Ishikawa (cell line): ENCODE measurements at regions not wholly inside any gene's neighbourhood (a gene's known extent, or its start where the extent isn't known, plus 50 kb on each side); places are given as distances from the start of the nearest gene placed in this dataset.

Experiments
- CEBPB ChIP-seq: IDR thresholded peaks from 2 replicates; pipeline ENCODE4 v1.6.1; 2012
- CREB1 ChIP-seq: IDR thresholded peaks from 2 replicates; pipeline ENCODE4 v1.6.1; 2012; ENCODE audit warnings: low read depth
- EGR1 ChIP-seq: IDR thresholded peaks from 2 replicates; pipeline ENCODE4 v1.6.1; 2012
- EP300 ChIP-seq: IDR thresholded peaks from 2 replicates; pipeline ENCODE4 v1.6.1; 2012; ENCODE audit warnings: borderline replicate concordance
- FOXM1 ChIP-seq: IDR thresholded peaks from 2 replicates; pipeline ENCODE4 v1.6.1; 2012; ENCODE audit warnings: low read depth, borderline replicate concordance
- MAX ChIP-seq: IDR thresholded peaks from 2 replicates; pipeline ENCODE4 v1.6.1; 2012
- NFIC ChIP-seq: IDR thresholded peaks from 2 replicates; pipeline ENCODE4 v1.6.1; 2012
- RAD21 ChIP-seq: IDR thresholded peaks from 2 replicates; pipeline ENCODE4 v1.6.1; 2012; ENCODE audit warnings: low read depth
- REST ChIP-seq: IDR thresholded peaks from 2 replicates; pipeline ENCODE4 v1.6.1; 2012; ENCODE audit warnings: low read depth, mild to moderate bottlenecking
- TAF1 ChIP-seq: IDR thresholded peaks from 2 replicates; pipeline ENCODE4 v1.6.1; 2012; ENCODE audit warnings: low read depth, mild to moderate bottlenecking
- TCF12 ChIP-seq: IDR thresholded peaks from 2 replicates; pipeline ENCODE4 v1.6.1; 2012; ENCODE audit warnings: low read depth
- TEAD4 ChIP-seq: IDR thresholded peaks from 2 replicates; pipeline ENCODE4 v1.6.1; 2012
- USF1 ChIP-seq: IDR thresholded peaks from 2 replicates; pipeline ENCODE4 v1.6.1; 2012
- YY1 ChIP-seq: IDR thresholded peaks from 2 replicates; pipeline ENCODE4 v1.6.1; 2012; ENCODE audit warnings: low read depth
- ZBTB7A ChIP-seq: IDR thresholded peaks from 2 replicates; pipeline ENCODE4 v1.6.1; 2012; ENCODE audit warnings: low read depth

GRCh38 chr3:22088204-22088603, 337.2 kb upstream of the ZNF385D start:
- TF ChIP-seq YY1 (no peak), NFIC (no peak), TCF12 (no peak), REST (no peak), RAD21 (no peak), CREB1 (no peak), MAX (no peak), EP300 (no peak), EGR1 (no peak), USF1 (no peak), FOXM1 (no peak), TAF1 (no peak), TEAD4 (no peak), ZBTB7A (no peak)

- TF ChIP-seq CREB1 (no peak), TAF1 (no peak), RAD21 (peak; percentile 67), TEAD4 (no peak), REST (no peak)
Observed at GRCh38 chr3:22089284-22089683, 338.3 kb upstream of the ZNF385D start.

DNA sequence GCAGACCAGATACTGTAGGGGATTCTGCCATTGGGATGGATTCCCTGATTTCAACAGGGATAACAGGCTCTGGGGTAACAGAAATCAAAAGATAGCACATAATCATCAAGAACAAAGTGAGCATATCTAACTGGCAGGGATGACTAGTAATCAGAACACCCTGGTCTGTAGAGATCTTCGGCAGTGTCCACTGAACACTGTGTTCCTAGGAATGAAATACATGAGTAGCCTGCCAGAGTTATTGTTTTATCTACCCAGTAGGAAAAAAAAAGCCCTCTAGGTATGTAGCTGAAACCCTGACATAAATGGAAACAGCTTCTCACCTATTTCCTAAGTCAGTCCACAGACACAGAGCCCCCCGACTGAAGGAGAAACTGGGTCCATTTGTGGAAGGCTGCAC, 340.3 kb upstream of the ZNF385D start:
- TF ChIP-seq USF1 = no peak
- no peak for TF ChIP-seq NFIC
- no peak for TF ChIP-seq EGR1
- TF ChIP-seq TCF12 = no peak
- no peak for TF ChIP-seq CEBPB
- TF ChIP-seq TEAD4 = no peak
- no peak for TF ChIP-seq EP300
- no peak for TF ChIP-seq YY1
- TF ChIP-seq MAX = no peak
- no peak for TF ChIP-seq ZBTB7A
- TF ChIP-seq CREB1 = no peak
- no peak for TF ChIP-seq REST
- TF ChIP-seq RAD21 = no peak
- no peak for TF ChIP-seq FOXM1
- no peak for TF ChIP-seq TAF1

DNA sequence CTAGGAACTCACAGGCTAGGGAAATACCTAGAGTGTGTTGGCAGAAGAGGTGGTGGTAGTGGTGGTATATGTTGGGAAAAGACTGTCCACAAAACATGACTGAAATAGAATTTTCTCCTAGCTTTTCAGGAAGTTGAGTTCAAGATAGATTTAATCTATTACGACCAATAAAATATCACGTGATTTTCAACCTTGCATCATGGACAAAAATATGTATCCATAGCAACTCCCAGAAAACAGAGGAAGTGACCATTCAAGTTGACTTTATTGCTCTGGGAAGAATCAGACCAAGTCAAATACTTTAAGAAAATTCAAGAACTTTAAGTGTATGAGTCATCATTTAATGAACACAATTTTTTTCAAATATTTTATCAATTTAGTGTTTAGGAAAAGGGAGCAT, 347.0 kb upstream of the ZNF385D start:
- TF ChIP-seq EGR1 (no peak), MAX (no peak)

DNA sequence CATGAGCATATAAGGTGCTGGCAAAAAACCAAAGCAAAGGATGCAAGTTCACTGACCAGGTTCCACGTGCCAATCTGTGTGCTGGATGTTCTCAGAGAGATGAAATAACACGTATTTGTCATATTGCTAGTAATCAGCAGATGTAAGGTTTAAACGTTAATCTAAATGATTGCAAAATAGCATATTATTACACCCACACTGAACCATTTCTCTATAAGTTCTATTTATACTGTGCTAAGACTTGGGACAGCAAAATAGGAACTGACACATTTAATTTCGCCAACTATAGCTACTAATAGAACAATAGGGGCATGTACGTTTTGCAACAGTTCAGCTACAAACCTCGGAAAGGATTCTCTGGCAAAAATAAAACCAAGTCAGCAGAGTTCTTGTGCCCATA, 350.3 kb upstream of the ZNF385D start:
- TF ChIP-seq REST = no peak
- no peak for TF ChIP-seq EP300
- no peak for TF ChIP-seq CREB1
- TF ChIP-seq FOXM1 = no peak
- TF ChIP-seq EGR1 = no peak
- TF ChIP-seq ZBTB7A = no peak
- TF ChIP-seq NFIC = no peak
- TF ChIP-seq YY1 = no peak
- no peak for TF ChIP-seq TAF1
- TF ChIP-seq TEAD4 = no peak
- no peak for TF ChIP-seq TCF12
- TF ChIP-seq USF1 = no peak
